Chondrocyte (in vitro differentiated cells): ENCODE measurements at regions not wholly inside any gene's neighbourhood (a gene's known extent, or its start where the extent isn't known, plus 50 kb on each side); places are given as distances from the start of the nearest gene placed in this dataset.

Experiments
- DNase-seq: peaks from one replicate; pipeline ENCODE4 v3.0.0; 2021; ENCODE audit warnings: mixed read lengths, low spot score
- H3K27ac Mint-ChIP-seq: one replicate; pipeline ENCODE4 v1.8.0; 2021; ENCODE audit warnings: mild to moderate bottlenecking, moderate library complexity, mixed read lengths; ENCODE audit not compliant: unreplicated experiment
- H3K27me3 Mint-ChIP-seq: 2 replicates; pipeline ENCODE4 v1.8.0; 2021; ENCODE audit warnings: low read depth, mixed read lengths
- H3K36me3 Mint-ChIP-seq: 2 replicates; pipeline ENCODE4 v1.8.0; 2021; ENCODE audit warnings: low read depth, mixed read lengths
- H3K4me1 Mint-ChIP-seq: 2 replicates; pipeline ENCODE4 v1.8.0; 2021; ENCODE audit warnings: low read depth, mild to moderate bottlenecking, mixed read lengths
- H3K4me3 Mint-ChIP-seq: one replicate; pipeline ENCODE4 v1.8.0; 2021; ENCODE audit warnings: mild to moderate bottlenecking, moderate library complexity, mixed read lengths; ENCODE audit not compliant: unreplicated experiment
- H3K9me3 Mint-ChIP-seq: 2 replicates; pipeline ENCODE4 v1.8.0; 2021; ENCODE audit warnings: low read depth, mixed read lengths
- TF ChIP-seq, protein P1 (sequence below): fragments of 200-600 bp; sonication (generic); IDR thresholded peaks from 2 replicates; pipeline ENCODE4 v1.5.0; 2021; ENCODE audit warnings: antibody characterized with exemption, mild to moderate bottlenecking, moderate library complexity

DNA sequence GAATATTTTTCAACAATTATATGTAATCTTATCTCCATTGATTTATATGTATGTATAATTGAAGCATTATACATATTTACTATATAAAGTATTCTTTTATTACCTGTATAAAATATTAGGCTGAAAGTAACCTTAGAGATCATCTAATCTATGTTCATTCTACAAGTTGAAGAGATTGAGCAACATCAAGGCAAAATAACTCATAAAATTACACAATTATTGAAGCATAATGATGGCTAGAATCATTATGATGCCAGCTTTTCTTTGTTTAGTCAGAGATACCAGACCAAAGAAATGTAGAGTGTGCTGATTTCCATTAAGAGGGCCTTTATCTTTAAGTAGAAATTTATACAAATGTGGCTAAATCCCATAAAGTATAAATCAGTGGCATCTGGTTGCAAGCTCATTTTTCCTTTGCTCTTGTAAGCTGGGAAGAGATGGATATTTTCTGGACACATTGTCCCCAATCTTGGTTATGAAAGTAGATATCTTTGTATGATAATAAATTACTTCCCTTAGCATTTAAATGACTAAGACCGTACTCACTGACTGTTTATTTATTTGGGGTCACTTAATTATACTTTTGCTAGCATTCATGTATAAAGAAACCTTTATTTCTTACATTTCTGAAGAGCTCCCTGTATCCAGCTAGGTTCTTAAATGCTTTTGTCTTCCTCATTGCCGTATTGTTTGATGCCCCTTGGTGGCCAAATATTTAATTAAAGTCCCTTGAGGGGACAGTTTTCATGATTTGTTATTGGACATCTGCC lies 339.8 kb downstream of the PCDH7 start:
- H3K4me1 Mint-ChIP-seq: peaks cover 6% of the 10 kb centered on the region
- TF ChIP-seq, protein P1, sequence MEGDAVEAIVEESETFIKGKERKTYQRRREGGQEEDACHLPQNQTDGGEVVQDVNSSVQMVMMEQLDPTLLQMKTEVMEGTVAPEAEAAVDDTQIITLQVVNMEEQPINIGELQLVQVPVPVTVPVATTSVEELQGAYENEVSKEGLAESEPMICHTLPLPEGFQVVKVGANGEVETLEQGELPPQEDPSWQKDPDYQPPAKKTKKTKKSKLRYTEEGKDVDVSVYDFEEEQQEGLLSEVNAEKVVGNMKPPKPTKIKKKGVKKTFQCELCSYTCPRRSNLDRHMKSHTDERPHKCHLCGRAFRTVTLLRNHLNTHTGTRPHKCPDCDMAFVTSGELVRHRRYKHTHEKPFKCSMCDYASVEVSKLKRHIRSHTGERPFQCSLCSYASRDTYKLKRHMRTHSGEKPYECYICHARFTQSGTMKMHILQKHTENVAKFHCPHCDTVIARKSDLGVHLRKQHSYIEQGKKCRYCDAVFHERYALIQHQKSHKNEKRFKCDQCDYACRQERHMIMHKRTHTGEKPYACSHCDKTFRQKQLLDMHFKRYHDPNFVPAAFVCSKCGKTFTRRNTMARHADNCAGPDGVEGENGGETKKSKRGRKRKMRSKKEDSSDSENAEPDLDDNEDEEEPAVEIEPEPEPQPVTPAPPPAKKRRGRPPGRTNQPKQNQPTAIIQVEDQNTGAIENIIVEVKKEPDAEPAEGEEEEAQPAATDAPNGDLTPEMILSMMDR: no peak
- H3K9me3 Mint-ChIP-seq: no peaks in the 10 kb centered on the region
- H3K36me3 Mint-ChIP-seq: no peaks in the 10 kb centered on the region
- H3K4me3 Mint-ChIP-seq: no peak overlapping the region
- no peak overlapping the region for H3K27ac Mint-ChIP-seq
- no peak for DNase-seq
- no peaks in the 10 kb centered on the region for H3K27me3 Mint-ChIP-seq

DNA sequence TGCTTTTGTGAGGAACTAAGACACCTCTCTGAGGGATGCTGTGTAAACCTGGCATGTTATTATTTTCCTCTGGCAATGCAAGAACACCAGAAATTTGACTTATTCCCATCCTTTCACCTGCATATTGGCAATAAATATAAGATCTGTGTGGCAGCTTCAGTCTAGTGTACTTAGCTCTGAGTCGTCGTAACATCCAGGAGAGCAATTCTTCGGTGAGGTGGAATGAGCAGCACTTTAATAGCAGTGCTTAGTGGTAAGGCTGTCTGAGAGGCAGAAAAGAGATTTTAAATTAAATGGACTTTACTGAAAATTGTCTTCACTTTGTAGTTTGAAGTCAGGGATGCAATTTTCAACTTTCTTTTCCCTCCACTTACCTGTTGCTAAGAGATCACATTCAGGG lies 344.9 kb downstream of the PCDH7 start:
- H3K9me3 Mint-ChIP-seq: no peaks in the 10 kb centered on the region
- H3K4me1 Mint-ChIP-seq: peaks cover 29% of the 10 kb centered on the region
- DNase-seq: no peak
- H3K27me3 Mint-ChIP-seq: no peaks in the 10 kb centered on the region
- H3K36me3 Mint-ChIP-seq: no peaks in the 10 kb centered on the region
- TF ChIP-seq, protein P1: no peak
- H3K27ac Mint-ChIP-seq: no peak overlapping the region
- H3K4me3 Mint-ChIP-seq: no peak overlapping the region

DNA sequence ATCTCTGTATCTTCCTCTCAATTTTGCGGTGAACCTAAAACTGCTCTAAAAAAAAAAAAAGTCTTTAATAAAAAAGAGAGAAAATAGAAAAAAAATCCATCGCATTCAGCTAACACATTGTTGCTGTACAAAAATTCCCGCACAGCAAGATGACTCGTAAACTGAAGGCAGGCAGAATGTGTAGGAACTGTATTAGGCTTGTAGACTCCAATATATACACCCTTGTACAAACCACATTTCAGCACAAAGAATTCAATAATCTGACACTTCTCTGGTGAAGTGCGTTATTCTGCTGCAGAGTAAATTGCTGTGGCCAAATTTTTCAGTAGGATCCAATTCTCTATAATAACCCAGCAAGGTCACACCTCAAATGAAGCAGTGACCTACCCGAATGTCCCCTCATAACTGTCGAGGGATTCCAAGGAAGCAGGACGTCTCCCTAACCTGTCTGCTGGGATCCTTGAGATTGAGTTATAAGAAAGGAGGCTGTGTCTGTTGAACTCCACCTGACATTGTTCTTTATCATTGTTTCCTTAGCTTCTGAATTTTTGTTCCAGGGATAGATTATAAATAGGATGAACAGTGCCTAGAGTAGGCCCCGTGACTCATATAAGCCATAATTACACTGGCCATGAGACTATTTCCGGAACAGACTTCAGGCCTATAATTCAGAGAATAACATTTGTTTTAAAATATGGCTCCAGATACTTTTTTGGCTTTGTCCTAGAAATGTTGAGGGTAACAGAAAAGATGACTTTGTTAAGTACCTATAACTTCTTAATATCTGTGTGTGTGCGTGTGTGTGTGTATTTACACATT lies 348.3 kb downstream of the PCDH7 start:
- H3K9me3 Mint-ChIP-seq: no peaks in the 10 kb centered on the region
- H3K36me3 Mint-ChIP-seq: no peaks in the 10 kb centered on the region
- H3K27me3 Mint-ChIP-seq: no peaks in the 10 kb centered on the region
- no peak for DNase-seq
- no peak overlapping the region for H3K27ac Mint-ChIP-seq
- TF ChIP-seq, protein P1: no peak
- peaks cover 35% of the 10 kb centered on the region for H3K4me1 Mint-ChIP-seq
- H3K4me3 Mint-ChIP-seq: no peak overlapping the region

DNA sequence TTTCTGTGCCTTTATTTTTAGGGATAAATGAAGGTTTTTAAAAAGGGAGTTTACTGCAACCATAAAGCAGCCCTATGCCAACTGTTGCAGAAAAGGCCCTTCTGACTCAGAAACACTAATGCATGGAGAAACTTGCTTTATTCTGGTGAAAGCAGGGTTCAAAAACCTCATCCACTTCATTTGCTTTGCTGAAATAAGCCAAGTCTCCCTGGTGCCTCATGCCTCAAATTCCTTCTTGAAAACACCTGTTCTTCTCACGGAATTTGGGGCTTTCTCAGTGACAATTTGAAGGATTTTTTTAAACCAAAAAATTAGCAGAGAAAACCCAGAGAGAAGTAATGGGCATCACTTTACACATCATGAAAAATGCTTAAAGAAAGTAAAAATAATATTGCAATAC lies 349.0 kb downstream of the PCDH7 start:
- H3K4me3 Mint-ChIP-seq: no peak overlapping the region
- TF ChIP-seq, protein P1: no peak
- H3K4me1 Mint-ChIP-seq: peaks cover 35% of the 10 kb centered on the region
- H3K27ac Mint-ChIP-seq: no peak overlapping the region
- no peak for DNase-seq
- H3K9me3 Mint-ChIP-seq: no peaks in the 10 kb centered on the region
- no peaks in the 10 kb centered on the region for H3K36me3 Mint-ChIP-seq
- H3K27me3 Mint-ChIP-seq: no peaks in the 10 kb centered on the region
